GM18511 (cell line): ENCODE measurements at regions not wholly inside any gene's neighbourhood (a gene's known extent, or its start where the extent isn't known, plus 50 kb on each side); places are given as distances from the start of the nearest gene placed in this dataset.
A peak's percentile ranks its signal among the peaks of the same experiment; 100 is the strongest.
"Not testable (repeated sequence)": the region's sequence is repeated elsewhere in the genome, so short reads cannot be mapped to it uniquely, and the experiment has no call there.

Experiments
- ATAC-seq: cut with Tn5 transposase; IDR thresholded peaks from one replicate; pipeline ENCODE4 v1.9.1; 2021; ENCODE audit warnings: mild to moderate bottlenecking, moderate library complexity; ENCODE audit not compliant: unreplicated experiment

GRCh38 chr14:83247924-83248639, 1714.4 kb upstream of the SEL1L start:
- no peak for ATAC-seq

- ATAC-seq = no peak
These were observed 1717.7 kb upstream of the SEL1L start for GRCh38 chr14:83251402-83251801.

- no peak for ATAC-seq
These were observed 1720.2 kb upstream of the SEL1L start for GRCh38 chr14:83253870-83254269.

GRCh38 chr14:83255015-83255726, 1721.5 kb upstream of the SEL1L start:
- peak; percentile 48 for ATAC-seq

GRCh38 chr14:83255727-83256090, 1722.1 kb upstream of the SEL1L start:
- no peak for ATAC-seq

GRCh38 chr14:83257466-83258439, 1724.1 kb upstream of the SEL1L start:
- no peak for ATAC-seq

- ATAC-seq = no peak
These were observed 1727.1 kb upstream of the SEL1L start for GRCh38 chr14:83260751-83261150.

GRCh38 chr14:83269583-83269982, 1735.9 kb upstream of the SEL1L start:
- no peak for ATAC-seq

GRCh38 chr14:83271663-83272062, 1738.0 kb upstream of the SEL1L start:
- ATAC-seq = no peak

- no peak for ATAC-seq
These were observed 1747.1 kb upstream of the SEL1L start for GRCh38 chr14:83280719-83281118.

GRCh38 chr14:83282706-83283105, 1749.1 kb upstream of the SEL1L start:
- ATAC-seq = no peak

GRCh38 chr14:83287300-83287699, 1753.6 kb upstream of the SEL1L start:
- ATAC-seq = no peak

- no peak for ATAC-seq
These were observed 1755.7 kb upstream of the SEL1L start for GRCh38 chr14:83289390-83289789.

- no peak for ATAC-seq
These were observed 1756.2 kb upstream of the SEL1L start for GRCh38 chr14:83289896-83290295.

GRCh38 chr14:83290447-83290846, 1756.8 kb upstream of the SEL1L start:
- ATAC-seq = no peak

GRCh38 chr14:83291714-83292113, 1758.1 kb upstream of the SEL1L start:
- ATAC-seq = no peak

- ATAC-seq = no peak
These were observed 1761.3 kb upstream of the SEL1L start for GRCh38 chr14:83294941-83295340.

GRCh38 chr14:83297361-83297760, 1763.7 kb upstream of the SEL1L start:
- no peak for ATAC-seq

GRCh38 chr14:83298016-83298415, 1764.4 kb upstream of the SEL1L start:
- not testable (repeated sequence) for ATAC-seq

- no peak for ATAC-seq
These were observed 1766.9 kb upstream of the SEL1L start for GRCh38 chr14:83300476-83301064.

GRCh38 chr14:83301791-83302190, 1768.1 kb upstream of the SEL1L start:
- ATAC-seq = no peak
